ENCODE measurements at regions not wholly inside any gene's neighbourhood (a gene's known extent, or its start where the extent isn't known, plus 50 kb on each side); places are given as distances from the start of the nearest gene placed in this dataset.
"Not testable (repeated sequence)": the region's sequence is repeated elsewhere in the genome, so short reads cannot be mapped to it uniquely, and the experiment has no call there.

DNA sequence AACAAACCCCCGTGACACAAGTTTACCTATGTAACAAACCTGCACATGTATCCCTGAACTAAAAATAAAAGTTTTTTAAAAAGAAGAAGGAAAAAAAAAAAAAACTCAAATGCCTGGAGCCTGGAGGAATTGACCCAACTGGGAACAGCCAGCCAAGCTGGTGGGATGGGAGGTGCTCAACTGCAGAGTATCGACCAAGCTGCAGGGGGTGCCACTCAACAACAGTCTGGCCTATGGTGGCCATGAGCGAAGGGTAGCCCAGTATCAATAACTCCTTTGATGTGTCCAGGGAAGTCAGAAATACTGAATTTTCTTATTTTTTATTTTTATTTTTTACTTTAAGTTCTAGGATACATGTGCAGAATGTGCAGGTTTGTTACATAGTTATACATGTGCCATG, 310.3 kb upstream of the DLGAP1 start:
- DNase-seq (ENCODE audit: low read depth), result no peak

DNA sequence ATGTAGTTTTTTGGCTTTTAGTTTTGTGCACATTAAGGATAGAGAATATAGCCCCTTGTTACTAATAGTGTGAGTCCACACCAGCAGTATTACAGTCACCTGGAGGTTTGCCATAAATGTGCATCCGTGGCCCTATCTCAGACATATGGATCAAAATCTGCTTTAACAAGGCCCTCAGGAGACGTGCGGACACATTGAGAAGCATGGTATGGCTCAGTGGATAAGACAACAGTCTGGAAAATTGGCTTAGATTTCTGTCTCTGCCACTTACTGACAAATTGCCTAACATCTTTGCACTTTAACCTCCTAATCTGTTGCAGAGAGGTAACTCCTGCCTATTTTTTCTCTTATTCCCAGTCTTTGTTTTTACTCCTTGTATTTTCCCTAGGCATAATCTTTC, 307.2 kb upstream of the DLGAP1 start:
- DNase-seq (ENCODE audit: low read depth), result no peak

DNA sequence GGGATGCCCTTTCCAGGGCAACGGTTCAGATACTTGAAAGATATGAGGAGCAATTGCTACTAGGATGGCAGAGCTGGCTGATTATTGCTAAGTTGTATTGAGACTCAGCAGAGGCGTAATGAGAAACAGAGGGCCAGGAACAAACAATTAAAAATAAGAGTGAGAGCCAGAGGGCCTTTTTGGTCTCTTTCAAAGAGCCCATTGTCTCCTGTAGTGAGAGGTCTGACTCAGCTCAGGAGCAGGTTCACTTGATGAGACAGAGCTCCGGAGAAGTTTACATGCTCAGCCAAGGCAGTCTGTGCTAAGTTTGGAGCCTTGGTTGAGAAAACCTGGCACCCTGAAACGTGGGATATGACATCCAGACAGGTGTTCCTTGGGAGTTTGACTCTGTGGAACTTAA, 303.9 kb upstream of the DLGAP1 start:
- DNase-seq (ENCODE audit: low read depth), result no peak

DNA sequence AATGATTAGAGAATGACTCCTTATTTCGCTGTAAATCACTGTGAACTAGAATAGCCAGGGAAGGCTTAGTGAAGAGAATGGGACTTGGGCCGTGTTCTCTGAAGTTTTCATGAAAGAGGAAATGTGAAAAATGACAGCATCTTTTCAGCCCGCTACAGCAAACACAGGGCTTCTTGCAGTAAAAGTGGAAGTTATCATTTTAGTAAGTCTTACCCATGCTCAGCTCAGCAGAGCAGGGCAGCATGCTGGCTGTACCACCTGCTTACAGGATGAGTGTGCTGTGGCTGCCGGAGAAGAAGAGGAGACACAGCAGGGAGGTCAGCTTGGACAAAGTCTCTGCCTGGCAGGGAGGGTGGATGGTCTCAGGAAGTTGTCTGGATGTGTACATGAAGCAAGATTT, 300.7 kb upstream of the DLGAP1 start:
- DNase-seq (ENCODE audit: low read depth), result no peak

DNA sequence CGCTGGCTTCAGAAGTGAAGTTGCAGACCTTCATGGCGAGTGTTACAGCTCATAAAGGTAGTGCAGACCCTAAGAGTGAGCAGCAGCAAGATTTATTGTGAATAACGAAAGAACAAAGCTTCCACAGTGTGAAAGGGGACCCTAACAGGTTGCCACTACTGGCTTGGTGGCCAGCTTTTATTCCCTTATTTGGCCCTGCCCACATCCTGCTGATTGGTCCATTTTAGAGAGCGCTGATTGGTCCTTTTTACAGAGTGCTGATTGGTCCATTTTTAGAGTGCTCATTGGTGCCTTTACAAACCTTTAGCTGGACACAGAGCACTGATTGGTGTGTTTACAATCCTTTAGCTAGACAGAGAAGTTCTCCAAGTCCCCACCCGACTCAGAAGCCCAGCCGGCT, 298.0 kb upstream of the DLGAP1 start:
- DNase-seq (ENCODE audit: low read depth), result not testable (repeated sequence)

DNA sequence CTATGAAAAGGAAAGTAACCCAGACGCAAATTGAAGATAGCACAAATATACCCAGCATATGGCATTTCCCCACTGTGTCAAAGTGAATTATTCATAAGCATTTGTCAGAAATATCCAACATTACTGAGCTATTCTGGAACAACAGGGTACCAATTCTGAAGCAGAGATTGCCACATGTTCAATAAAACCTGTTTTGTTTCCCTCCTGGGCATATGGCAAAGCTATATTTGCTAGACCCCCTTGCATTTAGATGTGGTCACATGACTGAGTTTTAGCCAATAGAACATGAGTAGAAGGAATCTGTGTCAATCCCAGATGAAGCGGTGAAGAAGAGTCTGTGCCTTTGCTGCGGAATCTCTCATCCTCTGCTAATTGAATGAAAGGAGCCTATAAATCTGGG, 296.4 kb upstream of the DLGAP1 start:
- no peak for DNase-seq (ENCODE audit: low read depth)

DNA sequence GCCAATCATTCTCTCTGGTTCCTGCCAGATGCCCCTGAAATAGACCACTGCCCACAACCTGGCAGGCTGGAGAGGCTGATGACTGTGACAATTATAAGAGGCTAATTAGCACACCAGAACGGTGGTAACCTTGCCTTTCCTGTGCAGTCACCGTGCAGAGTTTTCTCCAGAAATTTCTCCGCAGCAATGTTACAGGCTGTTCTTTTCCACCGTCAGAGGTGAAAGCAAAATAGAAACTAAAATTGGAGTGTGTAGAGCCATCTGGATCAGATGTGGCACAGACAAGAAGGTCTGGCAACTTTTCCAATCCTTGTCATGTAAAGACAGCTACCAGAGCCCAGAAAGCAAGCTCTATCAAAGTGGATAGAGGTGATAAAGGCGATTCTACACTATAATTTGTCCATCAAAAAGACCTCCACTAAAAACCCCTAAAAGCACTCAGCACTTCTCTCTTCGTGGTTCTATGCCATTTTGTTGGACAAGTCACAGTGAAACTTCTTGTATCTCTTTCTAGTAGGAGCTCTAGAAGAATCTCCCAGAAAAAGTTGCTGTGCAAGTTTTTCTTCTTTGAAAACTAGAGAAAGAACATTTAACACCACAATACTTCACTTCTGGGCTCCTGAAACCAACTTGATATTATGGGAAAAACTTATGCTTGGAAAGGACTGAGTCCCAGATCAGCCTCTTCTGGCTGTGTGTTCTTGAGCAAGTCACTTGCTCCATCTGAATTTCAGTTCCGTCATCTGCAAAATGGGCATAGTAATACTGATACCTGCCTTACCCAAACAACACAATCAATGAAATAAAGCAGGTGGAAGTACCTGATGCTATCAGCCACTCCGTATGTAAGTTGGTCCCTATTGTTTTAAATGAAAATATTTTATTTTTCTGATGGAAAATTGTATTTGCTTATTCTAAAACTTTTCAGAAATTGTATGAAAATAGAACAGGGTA, 295.6 kb upstream of the DLGAP1 start:
- DNase-seq (ENCODE audit: low read depth), result no peak

DNA sequence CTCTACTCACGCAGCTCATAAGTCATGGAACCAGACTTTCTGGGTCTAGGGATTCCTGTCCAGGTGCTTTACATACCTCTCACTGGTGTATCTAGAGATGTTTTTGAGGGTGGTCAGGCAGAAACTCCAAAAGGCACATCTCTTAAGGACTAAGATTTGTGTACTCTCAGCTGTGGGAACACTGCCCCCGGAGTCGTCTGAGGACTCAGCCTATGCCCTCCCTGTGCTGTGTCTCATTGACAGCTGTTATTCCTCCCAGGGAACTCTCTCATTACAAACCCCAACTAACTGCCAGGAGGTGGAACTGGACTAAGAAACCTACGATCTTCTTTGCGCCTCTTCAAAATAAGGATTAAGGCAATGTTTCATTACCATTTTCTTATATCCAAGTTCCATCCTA, 293.9 kb upstream of the DLGAP1 start:
- DNase-seq (ENCODE audit: low read depth), result no peak

DNA sequence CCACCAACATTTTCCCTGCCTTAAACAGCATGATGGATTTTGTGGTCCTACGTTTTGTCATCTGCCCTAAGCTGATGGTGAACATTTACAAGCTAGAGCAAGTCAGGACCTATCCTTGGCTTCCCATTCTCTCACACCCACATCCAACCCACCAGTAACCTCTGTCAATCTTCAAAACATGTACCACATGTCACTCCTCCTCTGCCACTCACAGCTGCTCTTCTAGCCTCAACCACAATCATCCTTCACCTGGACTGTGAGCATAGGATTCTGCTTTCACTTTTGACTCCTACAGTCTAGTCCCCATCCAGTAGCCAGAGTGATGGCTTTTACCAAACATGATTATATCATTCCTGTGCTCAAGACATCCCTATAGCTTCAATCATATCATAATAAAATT, 279.8 kb upstream of the DLGAP1 start:
- DNase-seq (ENCODE audit: low read depth), result no peak

DNA sequence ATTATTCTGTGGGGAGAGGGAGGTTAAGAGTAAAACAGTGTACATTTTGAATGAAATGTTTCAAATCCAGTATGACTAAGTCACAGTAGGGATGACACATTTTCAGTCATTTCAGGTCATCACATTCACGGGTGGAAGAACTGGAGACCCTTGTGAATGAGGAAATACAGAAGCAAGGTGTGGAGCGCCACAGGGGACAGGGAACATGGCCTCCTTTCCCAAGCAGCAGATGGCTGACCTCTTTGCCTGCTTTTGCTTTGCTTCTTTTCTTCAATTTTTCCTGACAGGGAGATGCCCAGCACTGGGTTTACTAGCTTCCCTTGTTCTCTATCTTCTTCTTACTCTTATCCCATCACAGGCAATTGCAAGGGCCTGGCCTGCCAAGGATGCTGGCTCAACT, 278.9 kb upstream of the DLGAP1 start:
- DNase-seq (ENCODE audit: low read depth), result no peak

DNA sequence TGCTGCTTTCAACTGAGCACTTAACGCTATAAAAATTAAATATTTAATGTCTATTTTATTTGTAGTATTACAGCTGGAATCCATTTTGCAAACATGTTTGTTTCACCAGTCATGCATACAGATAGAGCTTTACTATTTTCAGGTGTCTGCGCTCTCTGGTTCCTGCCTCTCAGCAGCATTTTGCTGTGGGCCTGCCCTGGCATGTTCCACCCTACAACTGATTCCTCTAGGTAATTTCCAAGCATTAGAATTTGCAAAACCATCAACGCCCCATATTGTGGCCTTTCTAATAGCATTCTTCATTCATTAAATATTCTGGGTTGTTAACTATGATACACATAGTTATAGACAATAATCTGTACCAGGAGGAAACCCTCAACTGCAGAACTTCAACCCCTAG, 266.4 kb upstream of the DLGAP1 start:
- no peak for DNase-seq (ENCODE audit: low read depth)

DNA sequence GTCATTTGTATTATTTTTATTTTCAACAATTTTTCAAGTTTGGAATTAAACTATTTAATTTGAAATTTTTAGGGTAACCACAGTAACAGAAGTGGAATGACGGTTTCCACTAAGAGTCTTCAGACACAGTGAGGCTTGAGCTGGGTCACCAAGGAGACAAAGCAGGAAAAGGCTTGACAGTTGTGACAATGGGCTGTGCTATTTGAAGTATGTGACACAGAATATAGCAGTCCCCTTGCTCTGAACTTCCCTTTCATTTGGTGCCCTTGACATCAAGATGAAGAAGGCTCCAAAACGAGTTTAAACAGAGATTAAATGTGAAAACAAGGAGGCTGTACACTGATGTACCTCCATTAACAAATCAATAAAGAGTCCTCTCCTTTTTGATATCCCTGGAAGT, 265.4 kb upstream of the DLGAP1 start:
- DNase-seq (ENCODE audit: low read depth), result no peak

DNA sequence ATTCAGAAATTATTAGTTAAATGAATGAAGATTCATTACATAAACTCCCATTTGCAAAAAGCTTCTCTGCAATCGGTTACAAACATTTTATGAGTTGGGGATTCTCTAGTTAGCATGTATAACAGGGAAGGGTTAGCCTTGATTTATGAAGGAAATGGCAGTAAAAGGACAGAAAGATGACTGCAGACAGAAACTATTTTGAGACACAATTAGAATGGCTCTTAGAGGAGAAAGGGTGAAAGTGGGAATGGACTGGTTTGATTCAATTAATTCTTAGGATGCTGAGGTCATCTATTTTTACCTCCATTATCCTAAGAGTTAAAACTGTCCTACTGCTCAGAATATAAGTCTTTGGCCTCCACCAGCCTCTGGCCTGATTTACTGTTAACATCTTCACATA, 250.8 kb upstream of the DLGAP1 start:
- DNase-seq (ENCODE audit: low read depth), result no peak

DNA sequence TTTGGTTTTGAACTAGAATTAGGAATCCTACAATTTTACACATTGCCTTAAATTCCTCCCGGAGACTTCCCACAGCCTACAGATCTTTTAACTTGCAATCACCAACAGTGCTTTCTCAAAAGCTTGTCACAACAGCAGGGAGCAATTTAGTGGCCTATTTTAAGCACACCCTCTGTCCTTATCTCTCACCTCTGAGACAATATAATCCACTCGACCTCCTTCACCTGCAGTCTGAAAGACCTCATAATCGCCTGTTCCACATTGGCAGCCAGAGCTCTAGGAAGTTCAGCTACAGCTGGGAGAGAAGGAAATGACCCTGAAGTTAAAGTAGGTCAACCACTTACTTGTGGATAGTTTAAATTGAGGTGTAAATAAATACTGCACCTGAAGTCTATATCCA, 249.7 kb upstream of the DLGAP1 start:
- DNase-seq (ENCODE audit: low read depth), result no peak

DNA sequence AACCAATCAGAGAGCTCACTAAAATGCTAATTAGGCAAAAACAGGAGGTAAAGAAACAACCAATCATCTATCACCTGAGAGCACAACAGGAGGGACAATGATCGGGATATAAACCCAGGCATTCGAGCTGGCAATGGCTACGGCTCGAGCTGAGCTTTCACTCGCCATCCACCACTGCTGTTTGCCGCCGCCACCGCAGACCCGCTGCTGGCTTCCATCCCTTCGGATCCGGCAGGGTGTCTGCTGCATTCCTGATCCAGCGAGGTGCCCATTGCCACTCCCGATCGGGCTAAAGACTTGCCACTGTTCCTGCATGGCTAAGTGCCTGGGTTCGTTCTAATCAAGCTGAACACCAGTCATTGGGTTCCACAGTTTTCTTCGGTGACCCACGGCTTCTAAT, 236.7 kb upstream of the DLGAP1 start:
- no peak for DNase-seq (ENCODE audit: low read depth)

DNA sequence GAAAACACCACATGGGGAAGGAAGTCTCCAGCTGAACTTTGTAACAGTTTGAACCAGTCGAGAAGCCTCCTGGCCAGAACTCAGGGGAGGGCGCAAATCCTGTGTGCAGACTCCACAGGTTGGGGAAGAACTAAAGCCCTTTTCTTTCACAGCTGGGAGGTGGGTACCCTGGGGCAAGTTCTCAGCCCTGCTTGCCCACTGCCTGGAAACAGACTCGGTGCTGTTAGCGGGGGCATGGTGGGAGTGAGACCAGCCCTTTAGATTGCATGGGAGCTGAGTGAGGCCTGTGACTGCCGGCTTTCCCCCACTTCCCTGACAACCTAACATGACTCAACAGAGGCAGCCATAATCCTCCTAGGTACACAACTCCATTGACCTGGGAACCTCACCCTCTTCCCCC, 223.6 kb upstream of the DLGAP1 start:
- DNase-seq (ENCODE audit: low read depth), result not testable (repeated sequence)

DNA sequence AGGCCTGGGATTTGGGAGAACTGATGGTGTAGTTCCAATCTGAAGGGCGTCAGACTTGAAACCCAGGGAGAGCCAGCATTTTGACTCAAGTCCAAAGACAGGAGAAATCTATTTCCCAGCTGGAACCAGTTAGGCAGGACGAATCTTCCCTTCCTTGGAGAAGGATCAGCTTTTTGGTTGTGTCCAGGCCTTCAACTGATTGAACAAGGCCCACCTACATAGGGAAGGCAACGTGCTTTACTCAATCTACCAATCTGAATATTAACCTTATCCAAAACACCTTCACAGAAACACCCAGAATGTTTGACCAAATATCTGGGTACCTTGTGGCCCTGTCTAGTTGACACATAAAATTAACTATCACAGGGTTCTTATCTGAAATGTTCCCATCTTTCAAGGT, 221.9 kb upstream of the DLGAP1 start:
- DNase-seq (ENCODE audit: low read depth), result no peak

DNA sequence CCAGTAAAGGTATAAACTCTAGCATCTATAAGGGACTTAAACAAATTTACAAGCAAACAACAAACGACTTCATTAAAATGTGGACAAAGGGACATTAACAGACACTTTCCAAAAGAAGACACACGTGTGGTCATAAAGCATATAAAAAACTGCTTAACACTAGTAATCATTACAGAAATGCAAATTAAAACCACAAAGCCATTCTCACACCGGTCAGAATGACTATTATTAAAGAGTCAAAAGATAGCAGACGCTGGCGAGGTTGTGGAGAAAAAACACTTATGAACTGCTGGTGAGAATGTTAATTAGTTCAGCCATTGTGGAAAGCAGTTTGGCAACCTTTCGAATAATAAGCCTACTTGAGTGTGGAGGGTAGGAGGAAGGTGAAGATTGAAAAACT, 217.1 kb upstream of the DLGAP1 start:
- DNase-seq (ENCODE audit: low read depth), result no peak

DNA sequence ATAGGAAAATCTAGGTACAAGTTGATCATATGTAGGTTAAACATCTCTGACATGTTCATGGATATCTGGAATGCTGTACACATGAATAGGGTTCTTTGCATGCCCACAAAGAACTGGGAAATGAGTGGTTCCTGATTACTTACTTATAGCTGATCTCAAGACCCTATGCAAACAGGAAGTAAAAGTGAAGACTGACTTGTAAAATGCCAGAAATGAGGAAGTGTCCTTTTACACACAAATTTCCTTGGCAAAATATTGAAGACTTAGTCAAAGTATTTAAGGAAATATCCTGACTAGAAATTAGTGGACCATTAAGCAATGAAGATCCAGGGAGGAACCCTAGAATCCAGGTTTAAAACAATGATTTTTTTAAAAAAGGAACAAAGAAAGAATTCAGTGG, 203.7 kb upstream of the DLGAP1 start:
- DNase-seq (ENCODE audit: low read depth), result no peak

DNA sequence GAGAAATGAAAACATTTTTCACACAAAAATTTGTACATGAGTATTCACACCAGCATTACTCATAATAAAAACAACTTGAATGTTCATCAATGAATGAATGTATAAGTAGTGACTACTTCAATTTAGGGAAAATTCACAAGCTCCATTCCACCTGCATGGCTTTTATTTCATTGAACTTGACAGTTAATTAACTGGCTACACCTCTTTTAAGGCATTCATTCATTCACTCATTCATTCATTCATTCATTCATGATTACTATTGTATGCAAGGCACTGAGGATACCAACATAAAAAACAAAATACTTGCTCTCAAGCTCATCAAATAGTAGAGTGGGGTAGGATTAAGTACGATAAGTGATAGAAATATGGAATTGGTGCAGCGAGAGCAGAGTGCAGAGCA, 198.3 kb upstream of the DLGAP1 start:
- no peak for DNase-seq (ENCODE audit: low read depth)

DNA sequence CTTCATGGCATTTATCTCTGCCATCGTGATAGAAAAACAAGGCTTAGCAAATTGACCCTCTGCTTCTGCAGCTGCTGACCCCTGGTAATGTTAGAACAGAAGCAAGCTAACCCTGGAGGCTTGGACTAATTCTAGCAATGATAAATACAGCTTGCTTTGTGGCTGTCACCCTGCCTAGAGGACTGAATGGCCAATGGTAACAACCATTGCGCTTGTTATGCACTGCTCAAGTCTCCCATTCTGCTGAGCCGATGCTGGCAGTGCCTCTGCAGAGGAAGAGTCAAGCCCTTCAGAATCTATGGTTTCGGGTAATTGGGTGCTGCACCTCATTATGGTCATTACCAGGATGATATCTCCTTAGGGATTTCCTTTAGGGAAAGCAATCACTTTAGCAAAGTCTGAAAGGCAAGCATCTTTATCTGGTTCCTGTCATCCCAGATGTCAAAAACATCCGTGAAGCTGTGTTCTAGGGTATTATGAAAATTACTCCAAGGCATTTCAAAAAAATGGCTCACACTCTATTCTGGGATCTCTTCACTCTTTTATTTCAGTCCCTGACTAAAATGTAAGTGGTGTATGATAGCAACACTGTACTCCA, 186.8 kb upstream of the DLGAP1 start:
- no peak for DNase-seq (ENCODE audit: low read depth)

DNA sequence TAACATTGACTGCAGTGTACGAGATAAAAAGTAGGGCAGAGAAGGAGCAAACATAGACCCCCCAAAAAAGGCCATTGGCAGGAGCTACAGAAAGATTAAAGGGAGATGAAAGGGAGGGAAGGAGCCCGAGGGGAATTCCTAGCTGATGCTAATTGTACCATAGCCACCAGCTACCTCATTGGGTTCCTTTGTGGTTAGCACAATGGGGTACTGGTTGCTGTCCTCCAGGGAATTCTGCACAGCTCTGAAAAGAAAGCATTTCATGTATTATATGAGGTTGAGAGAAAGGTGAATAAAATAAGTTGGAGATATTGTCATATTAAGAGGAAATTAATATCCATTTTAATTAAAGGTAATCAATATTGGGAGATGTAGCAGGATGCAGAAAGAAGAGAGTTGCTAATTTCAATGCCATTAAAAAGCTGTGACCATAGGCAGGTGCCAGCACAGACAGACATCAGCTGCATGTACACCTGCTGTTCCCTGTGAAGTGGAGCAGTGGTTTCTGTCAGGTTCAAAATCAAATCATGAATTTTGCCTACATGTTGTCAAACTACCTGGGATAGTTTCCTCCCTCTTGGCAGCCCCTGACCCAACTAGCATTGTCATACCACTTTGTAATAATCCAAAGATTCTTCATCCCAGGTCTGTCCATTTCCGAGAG, 185.4 kb upstream of the DLGAP1 start:
- DNase-seq (ENCODE audit: low read depth), result no peak

DNA sequence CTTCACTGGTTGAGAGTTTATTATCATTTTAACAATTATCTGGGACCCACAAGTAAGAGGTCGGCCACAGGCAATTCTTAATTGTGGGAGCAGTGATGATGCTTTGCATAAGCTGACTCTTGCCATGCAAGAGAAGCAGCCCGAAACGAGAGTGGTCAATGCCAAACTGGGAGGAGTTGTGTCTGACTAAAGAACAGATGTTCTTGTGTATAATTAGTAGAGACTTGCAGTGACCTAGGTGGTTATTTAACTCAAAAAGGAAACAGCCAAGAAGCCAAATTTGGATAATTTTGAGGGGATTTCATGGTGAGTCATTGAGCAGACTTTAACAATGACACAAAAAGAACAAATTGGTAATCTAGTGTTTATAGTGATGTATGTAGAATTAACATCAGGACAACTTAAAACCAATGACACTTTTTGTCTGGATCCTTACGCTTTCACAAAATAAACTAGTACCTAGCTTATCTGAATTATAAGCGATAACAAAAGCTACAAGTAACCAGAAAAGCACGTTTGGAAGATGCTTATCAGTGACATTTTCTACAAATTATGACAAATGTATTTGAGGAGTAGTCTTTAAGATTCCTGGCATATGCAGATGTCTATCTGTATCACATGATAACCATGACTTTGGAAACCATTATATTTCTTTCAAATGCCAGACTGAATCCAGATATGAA, 184.7 kb upstream of the DLGAP1 start:
- no peak for DNase-seq (ENCODE audit: low read depth)
